Endothelial cell of umbilical vein (primary cell): ENCODE measurements at regions not wholly inside any gene's neighbourhood (a gene's known extent, or its start where the extent isn't known, plus 50 kb on each side); places are given as distances from the start of the nearest gene placed in this dataset.

Source experiments
- BruUV-seq: library from RNA; stranded (reverse); fragments of 400-500 nt; replicated peaks from 2 replicates; lab custom pipeline; 2021; lab: Mats Ljungman, UMichigan
- CTCF ChIA-PET: fragments of 300-600, 350-600 bp; sonication (Branson Sonifier 250); formaldehyde crosslinking; loops from one replicate; lab custom pipeline; 2021; ENCODE audit warnings: antibody characterized with exemption, inconsistent platforms; lab: Charles Lee
- POLR2A ChIA-PET: fragments of 300-600, 350-600 bp; sonication (Branson Sonifier 250); formaldehyde crosslinking; loops from one replicate; lab custom pipeline; 2021; ENCODE audit warnings: antibody characterized with exemption, inconsistent platforms; lab: Charles Lee
- DNase-seq: peaks from one replicate; pipeline ENCODE4 v3.0.0-alpha.2; 2011; ENCODE audit warnings: low read depth, low spot score
- FAIRE-seq: peaks from 2 replicates; lab custom pipeline; 2011; peaks lifted over from hg19 to GRCh38; lab: Jason Lieb, UNC
- H2AFZ ChIP-seq: 2 replicates; pipeline ENCODE4 v1.6.0; 2012; ENCODE audit warnings: low read depth, low read length, control low read depth, inconsistent platforms
- H3K27ac ChIP-seq: 2 replicates; pipeline ENCODE4 v1.5.1; 2011; ENCODE audit warnings: low read depth, mild to moderate bottlenecking, control low read depth, low read length, moderate library complexity; ENCODE audit not compliant: insufficient read depth
- H3K27me3 ChIP-seq, 2 experiments: 2 replicates each; pipeline versions ENCODE4 v1.6.0 to v1.6.1; 2011; ENCODE audit warnings: low read length in 2 of 2, mixed read lengths in 1 of 2; ENCODE audit not compliant: control insufficient read depth in 2 of 2, insufficient read depth in 2 of 2
- H3K36me3 ChIP-seq, 2 experiments: 2 replicates in 1 of 2; 3 replicates in 1 of 2; pipeline ENCODE4 v1.5.1; 2011; ENCODE audit warnings: low read length in 2 of 2, mild to moderate bottlenecking in 1 of 2, moderate library complexity in 1 of 2; ENCODE audit not compliant: control insufficient read depth in 2 of 2, insufficient read depth in 2 of 2; ENCODE audit errors: extremely low read depth in 1 of 2
- H3K4me1 ChIP-seq: 3 replicates; pipeline ENCODE4 v1.5.1; 2011; ENCODE audit warnings: mild to moderate bottlenecking, low read length; ENCODE audit not compliant: control insufficient read depth, insufficient read depth; ENCODE audit errors: extremely low read depth
- H3K4me2 ChIP-seq: 2 replicates; pipeline ENCODE4 v1.6.1; 2011; ENCODE audit warnings: low read length, control low read depth, mixed read lengths; ENCODE audit not compliant: insufficient read depth
- H3K4me3 ChIP-seq, 3 experiments: fragments of 200-600 bp in 1 of 3; sonication (generic), shearing (Covaris generic) in 1 of 3; replicated peaks in 1 of 3; 2 replicates each; pipeline ENCODE4 v1.5.1; 2011 to 2016; ENCODE audit warnings: control low read depth in 3 of 3, low read length in 3 of 3, mild to moderate bottlenecking in 2 of 3, inconsistent platforms in 1 of 3, low read depth in 1 of 3, moderate library complexity in 1 of 3; ENCODE audit not compliant: insufficient read depth in 1 of 3
- H3K79me2 ChIP-seq: 2 replicates; pipeline ENCODE4 v1.6.0; 2012; ENCODE audit warnings: low read length, inconsistent platforms; ENCODE audit not compliant: control insufficient read depth, insufficient read depth
- H3K9ac ChIP-seq: replicated peaks from 2 replicates; pipeline ENCODE3; 2011; ENCODE audit warnings: low read length, control low read depth; ENCODE audit not compliant: insufficient read depth; ENCODE audit errors: extremely low read depth
- H3K9me1 ChIP-seq: replicated peaks from 3 replicates; pipeline ENCODE4 v1.6.0; 2011; ENCODE audit warnings: mild to moderate bottlenecking, low read length; ENCODE audit not compliant: control insufficient read depth, insufficient read depth; ENCODE audit errors: extremely low read depth
- H3K9me3 ChIP-seq: replicated peaks from 2 replicates; pipeline ENCODE4 v1.5.1; 2012; ENCODE audit warnings: low read length, inconsistent platforms; ENCODE audit not compliant: control insufficient read depth, insufficient read depth
- H4K20me1 ChIP-seq: replicated peaks from 2 replicates; pipeline ENCODE3; 2011; ENCODE audit warnings: mild to moderate bottlenecking, low read length; ENCODE audit not compliant: control insufficient read depth, insufficient read depth; ENCODE audit errors: extremely low read depth
- CTCF ChIP-seq, 2 donors: IDR thresholded peaks; 1 replicate in 1 of 2; 2 replicates in 1 of 2; pipeline ENCODE4 v1.5.1; 2011; ENCODE audit warnings: low read length in 2 of 2, mild to moderate bottlenecking in 2 of 2, moderate library complexity in 2 of 2, control low read depth in 1 of 2, inconsistent platforms in 1 of 2, low read depth in 1 of 2; ENCODE audit not compliant: insufficient read depth in 1 of 2; ENCODE audit errors: extremely low read depth in 1 of 2
- EZH2 ChIP-seq: IDR thresholded peaks from 2 replicates; pipeline ENCODE4 v1.6.1; 2012; ENCODE audit warnings: borderline replicate concordance, low read depth, mild to moderate bottlenecking, moderate library complexity, low read length, inconsistent platforms; ENCODE audit not compliant: severe bottlenecking
- FOS ChIP-seq: IDR thresholded peaks from 2 replicates; pipeline ENCODE4 v1.6.1; 2011; ENCODE audit warnings: mild to moderate bottlenecking, low read length, moderate library complexity, borderline replicate concordance; ENCODE audit not compliant: insufficient read depth
- GATA2 ChIP-seq: IDR thresholded peaks from 2 replicates; pipeline ENCODE4 v1.7.0; 2011; ENCODE audit warnings: low read depth, mild to moderate bottlenecking, moderate library complexity, mixed read lengths, low read length; ENCODE audit not compliant: insufficient read length, insufficient read depth
- JUN ChIP-seq: IDR thresholded peaks from 2 replicates; pipeline ENCODE4 v1.6.1; 2011; ENCODE audit warnings: borderline replicate concordance, low read depth; ENCODE audit not compliant: insufficient read length, insufficient read depth
- MAX ChIP-seq: IDR thresholded peaks from 2 replicates; pipeline ENCODE4 v1.6.1; 2011; ENCODE audit not compliant: insufficient read depth, insufficient read length
- MYC ChIP-seq: IDR thresholded peaks from one replicate; pipeline ENCODE4 v1.6.1; 2011; ENCODE audit warnings: mild to moderate bottlenecking, low read depth, low read length
- POLR2A ChIP-seq: IDR thresholded peaks from 2 replicates; pipeline ENCODE4 v1.6.1; 2012; ENCODE audit warnings: low read depth, mild to moderate bottlenecking, control low read depth, low read length
- POLR2AphosphoS5 ChIP-seq: IDR thresholded peaks from 2 replicates; pipeline ENCODE4 v1.6.1; 2012; ENCODE audit warnings: low read depth, mild to moderate bottlenecking, control low read depth, low read length, moderate library complexity; ENCODE audit not compliant: insufficient read depth
- dilution Hi-C: fragments of 300-500 bp; cut with MboI; formaldehyde crosslinking; loops from one replicate; pipeline ENCODE4 v1.15.0; 2019; ENCODE audit warnings: low sequenced_read_pairs; ENCODE audit not compliant: extremely low pct_ligation_motif_present
- intact Hi-C: fragments of 100-400 bp; cut with micrococcal nuclease; formaldehyde crosslinking; loops from one replicate; pipeline ENCODE4 v1.10.0; 2022

GRCh38 chr1:182119631-182120030 is 58.1 kb upstream of the ZNF648 start:
- TF ChIP-seq CTCF (IDR thresholded peaks at IDR 0.05; ENCODE audit: extremely low read depth in 1 of 2, insufficient read depth in 1 of 2, low read depth in 1 of 2, low read length in 2 of 2) (no peak), MAX (no peak), POLR2A (no peak), JUN (no peak), FOS (no peak), MYC (no peak), EZH2 (no peak), GATA2 (no peak), POLR2AphosphoS5 (no peak)
- H3K9ac ChIP-seq, result no peak overlapping the region
- no peak overlapping the region for H3K4me2 ChIP-seq
- H2AFZ ChIP-seq, result no peak overlapping the region
- no peaks in the 10 kb centered on the region for H3K27me3 ChIP-seq
- no peaks in the 10 kb centered on the region for H3K9me3 ChIP-seq
- no peaks in the 10 kb centered on the region for H3K9me1 ChIP-seq
- H3K79me2 ChIP-seq, result no peaks in the 10 kb centered on the region
- intact Hi-C loops, result no loop called here
- no peak for DNase-seq
- H3K27ac ChIP-seq, result no peak overlapping the region
- dilution Hi-C loops, result no loop called here
- no peak overlapping the region for H3K4me3 ChIP-seq
- no peaks in the 10 kb centered on the region for H4K20me1 ChIP-seq
- ChIA-PET POLR2A (no interaction called here), CTCF (interaction anchor here (0.9 kb wide), 1 partner anchor 24 kb away, joined by 7 read pairs; no protein-coding TSS in a partner anchor)
- FAIRE-seq, result no peak
- H3K4me1 ChIP-seq, result no peaks in the 10 kb centered on the region
- H3K36me3 ChIP-seq, result no peaks in the 10 kb centered on the region
- no TSS peak for BruUV-seq
